ENCODE measurements at regions not wholly inside any gene's neighbourhood (a gene's known extent, or its start where the extent isn't known, plus 50 kb on each side); places are given as distances from the start of the nearest gene placed in this dataset.

GRCh38 chr12:60071759-60072191 is 475.9 kb downstream of the SLC16A7 start:
- H3K9ac ChIP-seq (ENCODE audit: low read depth in 1 of 3, low read length in 3 of 3), result no peak overlapping the region
- H3K9me3 ChIP-seq (ENCODE audit: control insufficient read depth in 3 of 3, low read length in 3 of 3), result no peaks in the 10 kb centered on the region
- H3K36me3 ChIP-seq (ENCODE audit: control insufficient read depth in 3 of 3, insufficient read depth in 3 of 3, low read length in 3 of 3), result no peaks in the 10 kb centered on the region

GRCh38 chr12:60072911-60073310 is 477.1 kb downstream of the SLC16A7 start:
- no peak overlapping the region for H3K9ac ChIP-seq (ENCODE audit: low read depth in 1 of 3, low read length in 3 of 3)
- no peak overlapping the region for H3K4me3 ChIP-seq (ENCODE audit: low read length in 3 of 3)
- H3K27me3 ChIP-seq (ENCODE audit: control insufficient read depth in 3 of 3, insufficient read depth in 3 of 3, low read length in 3 of 3), result no peaks in the 10 kb centered on the region
- H3K9me3 ChIP-seq (ENCODE audit: control insufficient read depth in 3 of 3, low read length in 3 of 3), result no peaks in the 10 kb centered on the region
- no peaks in the 10 kb centered on the region for H3K36me3 ChIP-seq (ENCODE audit: control insufficient read depth in 3 of 3, insufficient read depth in 3 of 3, low read length in 3 of 3)
- H3K27ac ChIP-seq (ENCODE audit: low read depth, low read length), result no peak overlapping the region
- H3K4me1 ChIP-seq (ENCODE audit: control insufficient read depth in 3 of 3, insufficient read depth in 3 of 3, low read length in 3 of 3), result no peaks in the 10 kb centered on the region

More at GRCh38 chr12:60071759-60072191, 475.9 kb downstream of the SLC16A7 start:
- H3K27ac ChIP-seq (ENCODE audit: low read depth, low read length), result no peak overlapping the region
- no peak overlapping the region for H3K4me3 ChIP-seq (ENCODE audit: low read length in 3 of 3)
- no peaks in the 10 kb centered on the region for H3K4me1 ChIP-seq (ENCODE audit: control insufficient read depth in 3 of 3, insufficient read depth in 3 of 3, low read length in 3 of 3)
- H3K27me3 ChIP-seq (ENCODE audit: control insufficient read depth in 3 of 3, insufficient read depth in 3 of 3, low read length in 3 of 3), result no peaks in the 10 kb centered on the region

GRCh38 chr12:60075091-60075490 is 479.3 kb downstream of the SLC16A7 start:
- Histone ChIP-seq H3K27ac (ENCODE audit: low read depth, low read length) (no peak overlapping the region), H3K4me1 (ENCODE audit: control insufficient read depth in 3 of 3, insufficient read depth in 3 of 3, low read length in 3 of 3) (no peaks in the 10 kb centered on the region), H3K4me3 (ENCODE audit: low read length in 3 of 3) (no peak overlapping the region), H3K9ac (ENCODE audit: low read depth in 1 of 3, low read length in 3 of 3) (no peak overlapping the region), H3K9me3 (ENCODE audit: control insufficient read depth in 3 of 3, low read length in 3 of 3) (no peaks in the 10 kb centered on the region), H3K36me3 (ENCODE audit: control insufficient read depth in 3 of 3, insufficient read depth in 3 of 3, low read length in 3 of 3) (no peaks in the 10 kb centered on the region), H3K27me3 (ENCODE audit: control insufficient read depth in 3 of 3, insufficient read depth in 3 of 3, low read length in 3 of 3) (no peaks in the 10 kb centered on the region)

- Histone ChIP-seq H3K9ac (ENCODE audit: low read depth in 1 of 3, low read length in 3 of 3) (no peak overlapping the region), H3K27ac (ENCODE audit: low read depth, low read length) (no peak overlapping the region), H3K4me1 (ENCODE audit: control insufficient read depth in 3 of 3, insufficient read depth in 3 of 3, low read length in 3 of 3) (no peaks in the 10 kb centered on the region), H3K27me3 (ENCODE audit: control insufficient read depth in 3 of 3, insufficient read depth in 3 of 3, low read length in 3 of 3) (no peaks in the 10 kb centered on the region), H3K36me3 (ENCODE audit: control insufficient read depth in 3 of 3, insufficient read depth in 3 of 3, low read length in 3 of 3) (no peaks in the 10 kb centered on the region), H3K4me3 (ENCODE audit: low read length in 3 of 3) (no peak overlapping the region), H3K9me3 (ENCODE audit: control insufficient read depth in 3 of 3, low read length in 3 of 3) (no peaks in the 10 kb centered on the region)
Observed at GRCh38 chr12:60078026-60078425, 482.2 kb downstream of the SLC16A7 start.

GRCh38 chr12:60093428-60093827 is 497.6 kb downstream of the SLC16A7 start:
- Histone ChIP-seq H3K27ac (ENCODE audit: low read depth, low read length) (no peak overlapping the region), H3K27me3 (ENCODE audit: control insufficient read depth in 3 of 3, insufficient read depth in 3 of 3, low read length in 3 of 3) (no peaks in the 10 kb centered on the region), H3K4me3 (ENCODE audit: low read length in 3 of 3) (no peak overlapping the region), H3K36me3 (ENCODE audit: control insufficient read depth in 3 of 3, insufficient read depth in 3 of 3, low read length in 3 of 3) (no peaks in the 10 kb centered on the region), H3K4me1 (ENCODE audit: control insufficient read depth in 3 of 3, insufficient read depth in 3 of 3, low read length in 3 of 3) (no peaks in the 10 kb centered on the region), H3K9me3 (ENCODE audit: control insufficient read depth in 3 of 3, low read length in 3 of 3) (no peaks in the 10 kb centered on the region), H3K9ac (ENCODE audit: low read depth in 1 of 3, low read length in 3 of 3) (no peak overlapping the region)

GRCh38 chr12:60094436-60094835 is 498.6 kb downstream of the SLC16A7 start:
- Histone ChIP-seq H3K9me3 (ENCODE audit: control insufficient read depth in 3 of 3, low read length in 3 of 3) (no peaks in the 10 kb centered on the region), H3K9ac (ENCODE audit: low read depth in 1 of 3, low read length in 3 of 3) (no peak overlapping the region), H3K36me3 (ENCODE audit: control insufficient read depth in 3 of 3, insufficient read depth in 3 of 3, low read length in 3 of 3) (no peaks in the 10 kb centered on the region), H3K4me1 (ENCODE audit: control insufficient read depth in 3 of 3, insufficient read depth in 3 of 3, low read length in 3 of 3) (no peaks in the 10 kb centered on the region), H3K4me3 (ENCODE audit: low read length in 3 of 3) (no peak overlapping the region), H3K27ac (ENCODE audit: low read depth, low read length) (no peak overlapping the region), H3K27me3 (ENCODE audit: control insufficient read depth in 3 of 3, insufficient read depth in 3 of 3, low read length in 3 of 3) (no peaks in the 10 kb centered on the region)

GRCh38 chr12:60096727-60097126 is 500.9 kb downstream of the SLC16A7 start:
- no peaks in the 10 kb centered on the region for H3K27me3 ChIP-seq (ENCODE audit: control insufficient read depth in 3 of 3, insufficient read depth in 3 of 3, low read length in 3 of 3)

GRCh38 chr12:60100160-60100559 is 504.3 kb downstream of the SLC16A7 start:
- H3K27me3 ChIP-seq (ENCODE audit: control insufficient read depth in 3 of 3, insufficient read depth in 3 of 3, low read length in 3 of 3), result no peaks in the 10 kb centered on the region
- H3K9ac ChIP-seq (ENCODE audit: low read depth in 1 of 3, low read length in 3 of 3), result no peak overlapping the region
- H3K4me1 ChIP-seq (ENCODE audit: control insufficient read depth in 3 of 3, insufficient read depth in 3 of 3, low read length in 3 of 3), result no peaks in the 10 kb centered on the region
- no peaks in the 10 kb centered on the region for H3K36me3 ChIP-seq (ENCODE audit: control insufficient read depth in 3 of 3, insufficient read depth in 3 of 3, low read length in 3 of 3)
- no peaks in the 10 kb centered on the region for H3K9me3 ChIP-seq (ENCODE audit: control insufficient read depth in 3 of 3, low read length in 3 of 3)
- H3K4me3 ChIP-seq (ENCODE audit: low read length in 3 of 3), result no peak overlapping the region
- no peak overlapping the region for H3K27ac ChIP-seq (ENCODE audit: low read depth, low read length)

More at GRCh38 chr12:60096727-60097126, 500.9 kb downstream of the SLC16A7 start:
- H3K36me3 ChIP-seq (ENCODE audit: control insufficient read depth in 3 of 3, insufficient read depth in 3 of 3, low read length in 3 of 3), result no peaks in the 10 kb centered on the region
- H3K9me3 ChIP-seq (ENCODE audit: control insufficient read depth in 3 of 3, low read length in 3 of 3), result no peaks in the 10 kb centered on the region
- no peak overlapping the region for H3K9ac ChIP-seq (ENCODE audit: low read depth in 1 of 3, low read length in 3 of 3)
- no peak overlapping the region for H3K4me3 ChIP-seq (ENCODE audit: low read length in 3 of 3)
- H3K4me1 ChIP-seq (ENCODE audit: control insufficient read depth in 3 of 3, insufficient read depth in 3 of 3, low read length in 3 of 3), result no peaks in the 10 kb centered on the region
- no peak overlapping the region for H3K27ac ChIP-seq (ENCODE audit: low read depth, low read length)

- Histone ChIP-seq H3K9me3 (ENCODE audit: control insufficient read depth in 3 of 3, low read length in 3 of 3) (no peaks in the 10 kb centered on the region), H3K27me3 (ENCODE audit: control insufficient read depth in 3 of 3, insufficient read depth in 3 of 3, low read length in 3 of 3) (no peaks in the 10 kb centered on the region), H3K27ac (ENCODE audit: low read depth, low read length) (no peak overlapping the region), H3K4me3 (ENCODE audit: low read length in 3 of 3) (no peak overlapping the region), H3K4me1 (ENCODE audit: control insufficient read depth in 3 of 3, insufficient read depth in 3 of 3, low read length in 3 of 3) (no peaks in the 10 kb centered on the region), H3K9ac (ENCODE audit: low read depth in 1 of 3, low read length in 3 of 3) (no peak overlapping the region), H3K36me3 (ENCODE audit: control insufficient read depth in 3 of 3, insufficient read depth in 3 of 3, low read length in 3 of 3) (no peaks in the 10 kb centered on the region)
Observed at GRCh38 chr12:60100852-60101251, 505.0 kb downstream of the SLC16A7 start.

- Histone ChIP-seq H3K27ac (ENCODE audit: low read depth, low read length) (no peak overlapping the region), H3K36me3 (ENCODE audit: control insufficient read depth in 3 of 3, insufficient read depth in 3 of 3, low read length in 3 of 3) (no peaks in the 10 kb centered on the region), H3K4me3 (ENCODE audit: low read length in 3 of 3) (no peak overlapping the region), H3K4me1 (ENCODE audit: control insufficient read depth in 3 of 3, insufficient read depth in 3 of 3, low read length in 3 of 3) (no peaks in the 10 kb centered on the region), H3K27me3 (ENCODE audit: control insufficient read depth in 3 of 3, insufficient read depth in 3 of 3, low read length in 3 of 3) (no peaks in the 10 kb centered on the region), H3K9ac (ENCODE audit: low read depth in 1 of 3, low read length in 3 of 3) (no peak overlapping the region), H3K9me3 (ENCODE audit: control insufficient read depth in 3 of 3, low read length in 3 of 3) (no peaks in the 10 kb centered on the region)
Observed at GRCh38 chr12:60101715-60102114, 505.9 kb downstream of the SLC16A7 start.

- Histone ChIP-seq H3K9me3 (ENCODE audit: control insufficient read depth in 3 of 3, low read length in 3 of 3) (no peaks in the 10 kb centered on the region), H3K4me1 (ENCODE audit: control insufficient read depth in 3 of 3, insufficient read depth in 3 of 3, low read length in 3 of 3) (no peaks in the 10 kb centered on the region), H3K27ac (ENCODE audit: low read depth, low read length) (no peak overlapping the region), H3K9ac (ENCODE audit: low read depth in 1 of 3, low read length in 3 of 3) (no peak overlapping the region), H3K36me3 (ENCODE audit: control insufficient read depth in 3 of 3, insufficient read depth in 3 of 3, low read length in 3 of 3) (no peaks in the 10 kb centered on the region), H3K4me3 (ENCODE audit: low read length in 3 of 3) (no peak overlapping the region), H3K27me3 (ENCODE audit: control insufficient read depth in 3 of 3, insufficient read depth in 3 of 3, low read length in 3 of 3) (no peaks in the 10 kb centered on the region)
Observed at GRCh38 chr12:60106214-60106613, 510.4 kb downstream of the SLC16A7 start.

Measured in skeletal muscle tissue (tissue), 3 donors.